ENCODE measurements at regions not wholly inside any gene's neighbourhood (a gene's known extent, or its start where the extent isn't known, plus 50 kb on each side); places are given as distances from the start of the nearest gene placed in this dataset.

DNA sequence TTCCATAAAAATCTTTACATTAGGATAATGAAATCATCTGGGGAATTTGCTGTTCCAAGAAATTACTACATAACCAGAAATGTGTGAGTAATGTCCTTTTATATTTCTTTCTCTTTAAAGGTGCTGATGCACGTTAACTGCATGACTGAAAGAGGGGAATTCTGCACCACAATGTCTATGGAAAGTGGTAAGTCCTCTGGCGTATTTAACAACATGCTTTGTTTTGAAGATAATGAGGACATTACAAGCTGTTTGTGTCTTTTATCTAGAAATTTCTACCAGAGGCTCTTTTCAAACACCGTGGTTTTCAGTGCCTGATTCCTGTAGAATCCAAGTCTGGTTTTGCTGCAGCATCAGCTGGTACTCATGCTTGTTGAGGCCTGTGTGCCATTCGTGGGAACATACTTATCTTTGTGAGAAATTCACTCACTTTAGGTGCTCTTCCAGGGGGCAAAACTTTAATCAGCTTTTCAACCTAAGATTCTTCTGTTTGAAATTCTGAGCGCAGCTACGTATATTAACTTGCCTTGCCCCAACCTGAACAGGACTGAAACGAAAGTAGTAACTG, 257.2 kb downstream of the PDHA2 start:
- Mint-ChIP-seq H3K4me3 (no peak overlapping the region), H3K4me1 (no peaks in the 10 kb centered on the region), H3K27ac (no peak overlapping the region), H3K27me3 (no peaks in the 10 kb centered on the region), H3K9me3 (ENCODE audit: insufficient read depth) (peaks cover 4% of the 10 kb centered on the region)
- Histone ChIP-seq H3K36me3 (replicated peaks in 1 of 2; ENCODE audit: control extremely low read depth in 1 of 2, control insufficient read depth in 1 of 2, extremely low read depth in 1 of 2, insufficient read depth in 2 of 2, low read length in 1 of 2) (no peaks in the 10 kb centered on the region), H3K27me3 (replicated peaks in 1 of 4; ENCODE audit: control extremely low read depth in 1 of 4, control insufficient read depth in 3 of 4, insufficient read depth in 4 of 4, low read length in 3 of 4) (no peaks in the 10 kb centered on the region), H3K4me2 (replicated peaks; ENCODE audit: low read depth, low read length, poor library complexity, severe bottlenecking) (no peak overlapping the region), H4K20me1 (ENCODE audit: control insufficient read depth, insufficient read depth, low read length, poor library complexity, severe bottlenecking) (no peaks in the 10 kb centered on the region), H3K4me1 (ENCODE audit: control insufficient read depth in 2 of 2, insufficient read depth in 2 of 2, low read length in 2 of 2) (no peaks in the 10 kb centered on the region), H2AFZ (ENCODE audit: insufficient read depth, low read depth, low read length, poor library complexity, severe bottlenecking) (no peak overlapping the region), H3K9me3 (ENCODE audit: control extremely low read depth in 1 of 3, control insufficient read depth in 2 of 3, insufficient read depth in 1 of 3, low read length in 2 of 3) (no peaks in the 10 kb centered on the region), H3K27ac (ENCODE audit: low read length in 2 of 2) (no peak overlapping the region), H3K4me3 (ENCODE audit: control extremely low read depth in 1 of 5, extremely low read depth in 1 of 5, insufficient read depth in 1 of 5, low read depth in 2 of 5, low read length in 4 of 5) (no peak overlapping the region), H3K9ac (ENCODE audit: low read length) (no peak overlapping the region), H3K79me2 (ENCODE audit: control insufficient read depth, insufficient read depth, low read length) (no peaks in the 10 kb centered on the region)
- intact Hi-C loops (cut with micrococcal nuclease), result no loop called here
- 90% methylated on average over 2 of the region's 7 CpGs for WGBS (ENCODE audit: insufficient coverage)
- CTCF ChIA-PET, result no interaction called here
- POLR2A ChIA-PET, result no interaction called here
- TF ChIP-seq, protein P1, sequence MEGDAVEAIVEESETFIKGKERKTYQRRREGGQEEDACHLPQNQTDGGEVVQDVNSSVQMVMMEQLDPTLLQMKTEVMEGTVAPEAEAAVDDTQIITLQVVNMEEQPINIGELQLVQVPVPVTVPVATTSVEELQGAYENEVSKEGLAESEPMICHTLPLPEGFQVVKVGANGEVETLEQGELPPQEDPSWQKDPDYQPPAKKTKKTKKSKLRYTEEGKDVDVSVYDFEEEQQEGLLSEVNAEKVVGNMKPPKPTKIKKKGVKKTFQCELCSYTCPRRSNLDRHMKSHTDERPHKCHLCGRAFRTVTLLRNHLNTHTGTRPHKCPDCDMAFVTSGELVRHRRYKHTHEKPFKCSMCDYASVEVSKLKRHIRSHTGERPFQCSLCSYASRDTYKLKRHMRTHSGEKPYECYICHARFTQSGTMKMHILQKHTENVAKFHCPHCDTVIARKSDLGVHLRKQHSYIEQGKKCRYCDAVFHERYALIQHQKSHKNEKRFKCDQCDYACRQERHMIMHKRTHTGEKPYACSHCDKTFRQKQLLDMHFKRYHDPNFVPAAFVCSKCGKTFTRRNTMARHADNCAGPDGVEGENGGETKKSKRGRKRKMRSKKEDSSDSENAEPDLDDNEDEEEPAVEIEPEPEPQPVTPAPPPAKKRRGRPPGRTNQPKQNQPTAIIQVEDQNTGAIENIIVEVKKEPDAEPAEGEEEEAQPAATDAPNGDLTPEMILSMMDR (IDR thresholded peaks at IDR 0.05), result no peak
- TF ChIP-seq EZH2 (IDR thresholded peaks at IDR 0.05; ENCODE audit: borderline replicate concordance, insufficient read depth, low read depth, low read length, poor library complexity, severe bottlenecking), result no peak
- ATAC-seq (ENCODE audit: low read depth) (no peak), DNase-seq (no peak)

DNA sequence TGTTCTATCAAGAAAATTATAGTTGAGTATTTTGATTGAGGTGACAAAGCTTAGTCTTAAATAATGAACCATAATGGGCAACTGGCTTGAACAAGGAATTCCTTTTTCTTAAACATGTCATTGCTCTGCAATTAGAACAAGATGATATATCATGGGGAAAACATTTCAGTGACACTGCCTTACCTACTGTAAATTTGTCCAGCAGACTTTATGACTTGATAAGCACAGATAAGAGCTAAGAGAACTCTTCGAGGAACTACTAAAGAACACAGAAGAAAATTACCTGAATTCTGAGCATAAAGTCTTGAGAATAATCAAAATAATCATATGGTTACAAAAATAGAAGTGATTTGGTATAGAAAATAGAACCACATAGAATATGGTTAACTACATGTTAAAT, 257.8 kb downstream of the PDHA2 start:
- no peak for TF ChIP-seq EZH2 (IDR thresholded peaks at IDR 0.05; ENCODE audit: borderline replicate concordance, insufficient read depth, low read depth, low read length, poor library complexity, severe bottlenecking)
- TF ChIP-seq, protein P1 (IDR thresholded peaks at IDR 0.05), result no peak
- no peak overlapping the region for H3K27ac Mint-ChIP-seq
- ATAC-seq (ENCODE audit: low read depth) (no peak), DNase-seq (no peak)
- H3K4me1 ChIP-seq (ENCODE audit: control insufficient read depth in 2 of 2, insufficient read depth in 2 of 2, low read length in 2 of 2), result no peaks in the 10 kb centered on the region
- CTCF ChIA-PET, result interaction anchor here (0.7 kb wide), 1 partner anchor 11 kb away, joined by 3 read pairs; no protein-coding TSS in a partner anchor
- H3K4me1 Mint-ChIP-seq, result no peaks in the 10 kb centered on the region
- POLR2A ChIA-PET, result no interaction called here
- H3K79me2 ChIP-seq (ENCODE audit: control insufficient read depth, insufficient read depth, low read length), result no peaks in the 10 kb centered on the region
- no peak overlapping the region for H2AFZ ChIP-seq (ENCODE audit: insufficient read depth, low read depth, low read length, poor library complexity, severe bottlenecking)
- H3K4me3 ChIP-seq (ENCODE audit: control extremely low read depth in 1 of 5, extremely low read depth in 1 of 5, insufficient read depth in 1 of 5, low read depth in 2 of 5, low read length in 4 of 5), result no peak overlapping the region
- no peak overlapping the region for H3K4me2 ChIP-seq (replicated peaks; ENCODE audit: low read depth, low read length, poor library complexity, severe bottlenecking)
- H3K27me3 ChIP-seq (replicated peaks in 1 of 4; ENCODE audit: control extremely low read depth in 1 of 4, control insufficient read depth in 3 of 4, insufficient read depth in 4 of 4, low read length in 3 of 4), result no peaks in the 10 kb centered on the region
- no peaks in the 10 kb centered on the region for H4K20me1 ChIP-seq (ENCODE audit: control insufficient read depth, insufficient read depth, low read length, poor library complexity, severe bottlenecking)
- no peaks in the 10 kb centered on the region for H3K36me3 ChIP-seq (replicated peaks in 1 of 2; ENCODE audit: control extremely low read depth in 1 of 2, control insufficient read depth in 1 of 2, extremely low read depth in 1 of 2, insufficient read depth in 2 of 2, low read length in 1 of 2)
- H3K27me3 Mint-ChIP-seq, result no peaks in the 10 kb centered on the region
- no peak overlapping the region for H3K4me3 Mint-ChIP-seq
- no peak overlapping the region for H3K9ac ChIP-seq (ENCODE audit: low read length)
- WGBS (ENCODE audit: insufficient coverage), result no CpG with 5 or more reads among the region's 1 CpG
- intact Hi-C loops (cut with micrococcal nuclease), result no loop called here
- peaks cover 4% of the 10 kb centered on the region for H3K9me3 Mint-ChIP-seq (ENCODE audit: insufficient read depth)
- no peak overlapping the region for H3K27ac ChIP-seq (ENCODE audit: low read length in 2 of 2)
- H3K9me3 ChIP-seq (ENCODE audit: control extremely low read depth in 1 of 3, control insufficient read depth in 2 of 3, insufficient read depth in 1 of 3, low read length in 2 of 3), result no peaks in the 10 kb centered on the region
